Omental fat pad (tissue), 3 donors: ENCODE measurements at regions not wholly inside any gene's neighbourhood (a gene's known extent, or its start where the extent isn't known, plus 50 kb on each side); places are given as distances from the start of the nearest gene placed in this dataset.
"Not testable (repeated sequence)": the region's sequence is repeated elsewhere in the genome, so short reads cannot be mapped to it uniquely, and the experiment has no call there.

ENCODE experiments used
- ATAC-seq: fragments of 150-250 bp; one replicate; pipeline ENCODE4 v1.9.1; 2016; ENCODE audit warnings: mild to moderate bottlenecking, moderate library complexity; ENCODE audit not compliant: low FRiP score
- DNase-seq: peaks from one replicate; pipeline ENCODE4 v3.0.0-alpha.2; 2019; ENCODE audit warnings: low spot score
- CTCF ChIP-seq, 3 donors: fragments of 450-650 bp; IDR thresholded peaks; one replicate each; pipeline ENCODE4 v1.5.1; 2016 to 2017; ENCODE audit warnings: antibody characterized with exemption in 3 of 3, mild to moderate bottlenecking in 3 of 3, moderate library complexity in 2 of 3

- ATAC-seq, DNase-seq: not testable (repeated sequence)
Measured at GRCh38 chr16:22572331-22573224, 61.9 kb downstream of the NPIPB5 start.

DNA sequence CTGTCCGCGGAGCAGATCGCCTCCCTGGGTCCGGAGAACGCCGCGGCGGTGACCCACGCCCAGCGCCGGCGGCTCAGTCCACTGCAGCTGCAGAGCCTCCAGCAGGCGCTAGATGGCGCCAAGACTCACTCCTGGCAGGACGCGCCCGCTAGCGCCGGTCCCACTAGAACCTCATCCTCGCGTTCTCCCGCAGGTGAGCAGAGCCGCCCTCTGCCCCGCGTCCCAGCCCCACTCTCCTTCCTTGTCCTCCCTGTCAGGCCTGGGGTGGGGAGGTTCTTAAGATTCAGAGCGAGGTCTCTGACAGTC is 62.5 kb downstream of the NPIPB5 start:
- ATAC-seq = peak; percentile 88
- DNase-seq = not testable (repeated sequence)

- DNase-seq, ATAC-seq: not testable (repeated sequence)
Measured at GRCh38 chr16:22576506-22576905, 65.8 kb downstream of the NPIPB5 start.

GRCh38 chr16:22583195-22583594 is 72.5 kb downstream of the NPIPB5 start:
- not testable (repeated sequence) for ATAC-seq, DNase-seq

GRCh38 chr16:22584459-22584858 is 73.8 kb downstream of the NPIPB5 start:
- not testable (repeated sequence) for ATAC-seq, DNase-seq

DNA sequence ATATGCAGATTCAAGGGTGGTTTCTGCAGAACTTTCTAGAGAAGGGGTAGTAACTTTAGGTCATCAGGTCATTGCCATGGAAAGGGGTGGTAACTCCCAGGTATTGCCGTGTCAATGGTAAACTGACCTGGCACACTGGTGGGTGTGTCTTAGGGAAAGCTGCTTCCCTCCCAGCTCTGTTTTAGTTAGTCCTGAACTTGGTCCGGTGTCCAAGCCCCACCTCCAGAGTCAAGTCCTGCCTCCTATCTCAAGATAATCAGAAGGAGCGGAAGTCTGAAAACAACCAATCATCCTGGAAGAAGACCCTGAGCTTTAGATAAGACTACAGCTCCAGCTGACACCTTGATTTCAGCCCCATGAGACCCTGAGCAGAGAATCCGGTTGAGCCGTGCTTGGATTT is 74.2 kb downstream of the NPIPB5 start:
- DNase-seq, ATAC-seq: not testable (repeated sequence)

DNA sequence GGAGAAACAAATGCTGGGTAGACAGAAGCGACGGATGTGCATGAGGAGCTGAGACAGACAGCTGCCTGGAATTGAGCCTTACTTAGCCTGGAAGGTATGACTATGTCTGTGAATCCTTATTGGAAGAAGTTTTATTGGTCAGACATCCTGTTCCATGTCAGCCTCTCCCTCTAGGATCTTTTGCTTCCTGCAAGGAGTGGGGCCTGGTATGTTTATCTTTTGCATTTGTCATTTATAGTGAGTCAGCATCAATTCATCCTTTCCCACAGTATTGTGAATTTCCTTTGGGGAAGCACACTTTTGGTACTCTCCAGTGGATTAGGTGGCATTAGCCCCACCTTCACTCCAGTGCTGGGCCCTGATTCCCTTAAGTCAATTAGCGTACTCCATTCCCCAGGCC is 74.7 kb downstream of the NPIPB5 start:
- DNase-seq, ATAC-seq: not testable (repeated sequence)

DNA sequence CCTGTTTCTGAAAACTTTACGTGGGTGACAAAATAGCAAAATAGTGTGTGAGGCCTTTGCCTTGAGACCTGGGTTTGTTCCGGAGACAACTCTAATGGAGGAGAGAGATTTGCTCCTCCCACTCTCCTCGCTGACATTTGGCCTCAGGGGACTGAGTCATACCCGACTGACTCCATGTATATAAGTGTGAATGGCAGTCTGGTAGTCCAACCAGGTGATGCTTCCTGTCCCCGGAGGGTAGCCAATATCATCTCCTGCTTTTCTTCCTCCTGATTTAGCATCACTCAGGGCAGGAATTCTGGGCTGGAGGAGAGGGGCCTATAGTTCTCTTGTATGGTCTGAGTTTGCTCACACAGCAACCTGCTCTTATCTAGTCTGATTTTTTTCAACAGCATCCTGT is 76.0 kb downstream of the NPIPB5 start:
- DNase-seq, ATAC-seq: not testable (repeated sequence)

- DNase-seq, ATAC-seq: not testable (repeated sequence)
Measured at GRCh38 chr16:22589757-22590156, 79.1 kb downstream of the NPIPB5 start.

DNA sequence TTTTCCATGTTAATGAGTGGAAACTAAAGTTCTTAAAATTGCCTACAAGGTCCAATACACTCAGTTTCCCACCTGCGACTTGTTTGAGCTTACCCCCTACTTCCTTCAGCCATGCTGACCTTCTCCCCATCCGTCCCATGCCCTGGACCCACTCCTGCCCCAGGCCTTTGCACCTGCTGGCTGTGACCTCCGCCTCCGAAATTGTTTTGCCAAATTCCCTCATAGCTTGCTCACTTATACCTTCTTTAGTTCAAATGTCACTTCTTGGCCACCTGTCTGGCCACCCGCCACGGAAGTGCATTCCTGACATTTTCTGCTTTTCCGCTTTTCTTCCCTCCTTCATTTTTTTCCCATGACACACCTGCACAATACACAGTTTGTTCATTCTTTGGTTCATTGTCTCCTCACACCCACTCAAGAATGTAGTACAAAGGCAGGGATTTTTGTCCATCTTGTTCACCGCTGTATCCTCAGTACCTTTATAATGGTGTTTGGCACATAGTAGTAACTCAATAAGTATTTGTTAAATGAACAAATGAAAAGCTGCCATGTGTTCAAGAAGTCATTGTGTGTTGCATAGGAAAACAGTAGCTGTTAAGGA is 85.9 kb downstream of the NPIPB5 start:
- not testable (repeated sequence) for DNase-seq, ATAC-seq

- not testable (repeated sequence) for ATAC-seq, DNase-seq
Measured at GRCh38 chr16:22603744-22604143, 93.1 kb downstream of the NPIPB5 start.

DNA sequence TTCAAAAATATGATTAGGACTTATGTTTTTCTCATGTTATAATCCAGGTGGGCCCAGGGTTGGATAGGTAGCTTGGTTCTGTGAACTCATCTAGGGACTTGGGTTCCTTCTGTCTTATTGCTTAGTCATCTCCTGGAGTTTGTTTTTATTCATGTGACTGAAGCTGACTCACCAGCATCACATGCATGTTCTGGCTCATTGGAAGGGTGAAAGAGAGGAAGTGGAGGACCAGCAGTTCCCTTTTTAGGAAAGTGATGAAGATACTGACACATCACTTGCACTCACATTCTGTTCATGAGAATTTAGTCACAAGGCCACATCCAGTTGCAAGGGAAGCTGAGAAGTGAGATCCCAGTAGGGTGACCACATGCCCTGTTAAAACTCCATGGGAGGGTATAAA is 95.9 kb downstream of the NPIPB5 start:
- not testable (repeated sequence) for ATAC-seq, DNase-seq

GRCh38 chr16:22609798-22610197 is 99.1 kb downstream of the NPIPB5 start:
- not testable (repeated sequence) for DNase-seq, ATAC-seq

DNA sequence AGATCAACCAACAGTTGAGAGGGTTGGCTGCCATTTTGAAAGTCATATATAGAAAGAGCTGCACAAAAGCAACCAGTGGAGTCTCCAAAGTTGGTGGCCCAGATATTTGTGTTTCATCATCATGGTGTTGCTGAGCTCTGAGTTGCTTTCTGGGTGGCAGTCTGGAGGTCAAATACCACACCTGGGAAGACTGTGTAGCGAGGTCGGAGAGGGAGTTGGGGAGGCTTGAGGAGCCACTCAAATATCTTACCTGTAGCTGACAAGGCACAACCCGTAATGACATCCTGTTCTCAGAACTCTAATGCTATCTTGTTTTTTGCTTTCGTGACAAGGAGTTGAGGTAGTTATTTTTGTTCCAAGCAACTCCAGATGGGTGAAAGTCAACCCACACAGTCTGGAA is 100.4 kb downstream of the NPIPB5 start:
- ATAC-seq = not testable (repeated sequence)

GRCh38 chr16:22614271-22614947 is 103.7 kb downstream of the NPIPB5 start:
- no peak for TF ChIP-seq CTCF (IDR thresholded peaks at IDR 0.05)
- no peak for ATAC-seq
- DNase-seq = no peak

More for the DNA sequence above, 100.4 kb downstream of the NPIPB5 start:
- DNase-seq = not testable (repeated sequence)
